Memory B cell (primary cell): ENCODE measurements at regions not wholly inside any gene's neighbourhood (a gene's known extent, or its start where the extent isn't known, plus 50 kb on each side); places are given as distances from the start of the nearest gene placed in this dataset.

ENCODE experiments used
- ATAC-seq: fragments of 150-1000 bp; cut with Tn5 transposase; 2 replicates; pipeline ENCODE4 v1.10.0; 2021; ENCODE audit warnings: low read depth, mild to moderate bottlenecking, moderate library complexity
- DNase-seq, 2 donors: peaks; one replicate each; pipeline ENCODE4 v3.0.0; 2022; ENCODE audit warnings: low spot score in 2 of 2
- H3K27ac Mint-ChIP-seq: one replicate; pipeline ENCODE4 v1.8.0; 2022; ENCODE audit warnings: mild to moderate bottlenecking, moderate library complexity, mixed read lengths
- H3K27me3 Mint-ChIP-seq: one replicate; pipeline ENCODE4 v1.8.0; 2022; ENCODE audit warnings: mixed read lengths
- H3K36me3 Mint-ChIP-seq: one replicate; pipeline ENCODE4 v1.8.0; 2022; ENCODE audit warnings: mild to moderate bottlenecking, mixed read lengths
- H3K4me1 Mint-ChIP-seq: one replicate; pipeline ENCODE4 v1.8.0; 2022; ENCODE audit warnings: mixed read lengths
- H3K4me3 Mint-ChIP-seq: one replicate; pipeline ENCODE4 v1.8.0; 2022; ENCODE audit warnings: mild to moderate bottlenecking, moderate library complexity, mixed read lengths
- H3K9me3 Mint-ChIP-seq: one replicate; pipeline ENCODE4 v1.8.0; 2022; ENCODE audit warnings: mixed read lengths

DNA sequence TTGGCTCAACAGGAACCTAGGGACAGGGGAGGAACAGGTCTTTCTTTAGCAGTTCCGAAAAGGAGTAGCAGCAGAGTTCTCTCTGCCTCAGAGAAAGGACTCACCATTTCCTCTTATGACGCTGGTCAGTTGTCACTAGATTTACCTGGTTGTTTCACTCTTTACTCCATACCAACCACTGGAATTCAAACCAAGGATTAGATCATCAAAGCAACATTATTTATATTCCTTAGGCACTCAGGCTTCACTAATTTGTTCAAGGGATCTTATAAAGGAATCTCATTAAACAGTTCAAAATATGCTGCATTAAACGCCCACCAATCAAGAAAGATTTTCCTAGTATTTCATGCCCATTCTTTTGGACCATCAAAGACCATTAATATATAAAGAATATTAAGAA lies 1129.5 kb upstream of the MAP3K7 start:
- H3K4me3 Mint-ChIP-seq: no peak overlapping the region
- no peaks in the 10 kb centered on the region for H3K36me3 Mint-ChIP-seq
- peaks cover 7% of the 10 kb centered on the region for H3K9me3 Mint-ChIP-seq
- no peaks in the 10 kb centered on the region for H3K4me1 Mint-ChIP-seq
- H3K27ac Mint-ChIP-seq: no peak overlapping the region
- no peak for DNase-seq
- H3K27me3 Mint-ChIP-seq: no peaks in the 10 kb centered on the region
- no peak for ATAC-seq

DNA sequence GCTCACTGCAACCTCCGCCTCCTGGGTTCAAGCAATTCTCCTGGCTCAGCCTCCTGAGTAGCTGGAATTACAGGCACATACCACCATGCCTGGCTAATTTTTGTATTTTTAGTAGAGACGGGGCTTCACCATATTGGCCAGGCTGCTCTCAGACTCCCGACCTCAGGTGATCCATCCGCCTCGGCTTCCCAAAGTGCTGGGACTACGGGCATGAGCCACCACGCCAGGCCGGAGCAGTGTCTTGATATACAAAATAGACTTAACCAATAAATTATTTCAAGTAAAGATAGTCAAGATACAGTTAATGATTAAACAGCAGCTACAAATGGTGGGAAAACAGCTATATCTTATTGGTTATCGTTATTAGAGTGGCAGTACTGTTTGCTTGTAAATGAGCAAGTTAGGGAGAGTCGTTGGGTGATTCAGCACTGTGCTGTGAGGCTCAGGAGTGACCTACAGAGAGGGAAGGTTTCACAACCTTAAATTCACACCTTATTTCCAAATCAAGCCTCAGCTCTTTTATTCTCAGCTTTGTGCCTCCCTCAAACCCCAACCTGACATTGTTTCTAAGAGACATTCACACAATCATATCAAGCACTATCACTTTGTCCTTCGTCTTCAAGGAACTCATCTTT lies 1128.4 kb upstream of the MAP3K7 start:
- Mint-ChIP-seq H3K4me3 (no peak overlapping the region), H3K27ac (no peak overlapping the region), H3K27me3 (no peaks in the 10 kb centered on the region), H3K4me1 (no peaks in the 10 kb centered on the region), H3K9me3 (peaks cover 7% of the 10 kb centered on the region), H3K36me3 (no peaks in the 10 kb centered on the region)
- DNase-seq (no peak), ATAC-seq (no peak)

DNA sequence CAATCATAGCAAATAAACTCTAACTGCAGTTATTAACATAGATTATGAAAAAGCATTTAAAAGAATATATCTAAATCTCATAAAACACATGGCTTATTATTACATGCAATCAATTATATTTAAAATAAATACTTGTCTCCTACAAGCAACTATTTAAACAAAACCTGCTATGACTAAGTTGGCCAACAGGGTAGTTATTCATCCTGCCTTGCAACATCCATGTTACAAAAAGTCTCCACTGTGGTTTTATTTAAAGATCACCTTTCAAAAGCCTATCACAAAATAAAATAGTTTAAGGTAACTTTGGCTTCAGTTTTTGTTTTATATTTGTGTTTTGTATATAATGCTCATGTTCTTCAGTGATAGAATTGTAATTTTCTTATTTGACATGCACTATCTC lies 1127.0 kb upstream of the MAP3K7 start:
- H3K9me3 Mint-ChIP-seq: peaks cover 7% of the 10 kb centered on the region
- H3K4me1 Mint-ChIP-seq: no peaks in the 10 kb centered on the region
- DNase-seq (no peak), ATAC-seq (no peak)
- no peak overlapping the region for H3K4me3 Mint-ChIP-seq
- H3K36me3 Mint-ChIP-seq: no peaks in the 10 kb centered on the region
- no peaks in the 10 kb centered on the region for H3K27me3 Mint-ChIP-seq
- no peak overlapping the region for H3K27ac Mint-ChIP-seq

DNA sequence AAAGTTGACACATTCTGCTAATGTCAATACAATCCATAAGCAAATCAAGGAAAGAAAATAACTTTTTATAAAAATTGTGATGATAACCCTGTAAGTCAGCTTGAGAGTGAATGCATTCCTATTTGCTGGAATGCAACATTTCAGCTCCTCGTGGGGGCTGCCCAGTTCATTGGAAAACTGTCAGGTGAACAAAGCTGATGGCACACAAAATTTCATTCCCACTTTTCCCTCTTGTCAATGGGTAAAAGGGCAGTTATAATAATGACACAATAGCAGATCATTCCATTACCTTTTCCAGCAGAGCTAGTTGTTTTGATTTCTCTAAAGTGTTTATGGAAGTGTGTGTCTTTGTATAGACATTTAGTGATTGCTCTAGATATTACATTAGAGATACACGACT lies 1124.6 kb upstream of the MAP3K7 start:
- Mint-ChIP-seq H3K4me1 (no peaks in the 10 kb centered on the region), H3K27me3 (no peaks in the 10 kb centered on the region), H3K9me3 (peaks cover 4% of the 10 kb centered on the region), H3K4me3 (no peak overlapping the region), H3K36me3 (no peaks in the 10 kb centered on the region), H3K27ac (no peak overlapping the region)
- ATAC-seq: no peak
- DNase-seq: no peak

DNA sequence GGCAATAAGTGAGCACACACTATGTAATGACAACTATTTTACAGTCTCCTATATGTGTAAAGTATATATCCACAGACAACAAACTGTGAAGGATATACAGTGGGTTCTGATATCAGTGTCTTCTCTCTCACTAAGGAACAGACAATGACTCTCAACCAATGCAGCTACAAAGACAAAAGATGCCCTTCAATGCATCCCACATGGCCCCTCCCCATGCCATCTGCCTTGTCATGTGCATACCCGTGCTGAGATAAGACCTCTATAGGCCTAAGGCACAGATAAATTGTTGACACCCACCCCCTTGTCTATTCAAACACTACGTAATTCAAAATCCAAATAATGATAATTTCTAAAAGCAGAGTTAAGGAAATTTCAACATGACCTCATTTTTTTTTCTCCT lies 1123.5 kb upstream of the MAP3K7 start:
- no peaks in the 10 kb centered on the region for H3K4me1 Mint-ChIP-seq
- no peak for ATAC-seq
- no peaks in the 10 kb centered on the region for H3K36me3 Mint-ChIP-seq
- DNase-seq: no peak
- no peak overlapping the region for H3K27ac Mint-ChIP-seq
- no peak overlapping the region for H3K4me3 Mint-ChIP-seq
- H3K9me3 Mint-ChIP-seq: peaks cover 4% of the 10 kb centered on the region
- no peaks in the 10 kb centered on the region for H3K27me3 Mint-ChIP-seq

DNA sequence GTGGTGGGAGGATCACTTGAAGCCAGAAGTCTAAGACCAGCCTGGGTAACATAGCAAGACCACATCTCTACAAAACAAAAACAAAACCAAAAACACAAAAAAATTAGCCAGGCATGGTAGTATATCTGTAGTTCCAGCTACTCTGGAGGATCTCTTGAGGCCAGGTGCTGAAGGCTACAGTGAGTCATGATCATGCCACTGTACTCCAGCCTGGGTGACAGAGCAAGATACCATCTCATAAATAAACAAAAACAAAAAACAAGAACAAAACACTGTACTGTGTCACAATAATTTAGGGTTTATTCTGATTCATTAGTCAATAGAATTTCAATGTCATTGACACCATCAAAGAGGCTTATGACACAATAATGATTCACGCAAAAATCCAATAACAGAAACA lies 1121.7 kb upstream of the MAP3K7 start:
- Mint-ChIP-seq H3K27me3 (no peaks in the 10 kb centered on the region), H3K9me3 (peaks cover 4% of the 10 kb centered on the region), H3K27ac (no peak overlapping the region), H3K36me3 (no peaks in the 10 kb centered on the region), H3K4me1 (no peaks in the 10 kb centered on the region), H3K4me3 (no peak overlapping the region)
- DNase-seq: no peak
- no peak for ATAC-seq

DNA sequence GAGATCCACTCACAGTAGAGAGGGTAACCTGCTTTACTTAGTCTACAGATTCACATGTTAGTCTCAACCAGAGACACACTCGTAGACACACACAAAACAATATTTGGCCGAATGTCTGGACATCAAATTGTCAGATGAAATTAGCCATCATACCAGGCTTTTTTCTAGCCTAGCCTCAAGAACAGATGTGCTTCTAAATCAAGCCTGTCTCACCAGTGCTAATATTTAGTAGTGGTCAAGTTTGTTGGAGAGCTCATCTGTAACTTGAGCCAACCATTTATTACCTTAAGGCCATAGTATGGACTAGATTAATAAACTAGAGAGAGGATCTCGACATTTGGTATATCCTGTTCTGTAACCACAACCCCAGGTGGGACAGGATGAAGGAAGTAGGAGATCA lies 1118.8 kb upstream of the MAP3K7 start:
- H3K4me1 Mint-ChIP-seq: no peaks in the 10 kb centered on the region
- peaks cover 4% of the 10 kb centered on the region for H3K9me3 Mint-ChIP-seq
- H3K27me3 Mint-ChIP-seq: no peaks in the 10 kb centered on the region
- ATAC-seq (no peak), DNase-seq (no peak)
- no peak overlapping the region for H3K27ac Mint-ChIP-seq
- no peak overlapping the region for H3K4me3 Mint-ChIP-seq
- H3K36me3 Mint-ChIP-seq: no peaks in the 10 kb centered on the region

DNA sequence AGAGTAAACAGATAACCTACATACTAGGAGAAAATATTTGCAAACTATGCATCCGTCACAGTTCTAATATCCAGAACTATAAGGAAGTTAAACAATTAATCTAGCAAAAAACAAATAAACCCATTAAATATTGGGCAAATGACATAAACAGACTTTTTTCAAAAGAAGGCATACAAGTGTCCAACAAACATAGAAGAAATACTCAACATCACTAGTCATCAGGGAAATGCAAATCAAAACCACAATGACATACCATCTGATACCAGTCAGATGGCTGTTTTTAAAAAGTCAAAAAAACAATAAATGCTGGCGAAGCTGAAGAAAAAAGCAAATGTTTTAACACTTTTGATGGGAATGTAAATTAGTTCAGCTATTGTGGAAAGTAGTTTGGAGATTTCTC lies 1117.7 kb upstream of the MAP3K7 start:
- Mint-ChIP-seq H3K4me3 (no peak overlapping the region), H3K36me3 (no peaks in the 10 kb centered on the region), H3K27ac (no peak overlapping the region), H3K9me3 (peaks cover 4% of the 10 kb centered on the region), H3K27me3 (no peaks in the 10 kb centered on the region), H3K4me1 (no peaks in the 10 kb centered on the region)
- DNase-seq (no peak), ATAC-seq (no peak)

DNA sequence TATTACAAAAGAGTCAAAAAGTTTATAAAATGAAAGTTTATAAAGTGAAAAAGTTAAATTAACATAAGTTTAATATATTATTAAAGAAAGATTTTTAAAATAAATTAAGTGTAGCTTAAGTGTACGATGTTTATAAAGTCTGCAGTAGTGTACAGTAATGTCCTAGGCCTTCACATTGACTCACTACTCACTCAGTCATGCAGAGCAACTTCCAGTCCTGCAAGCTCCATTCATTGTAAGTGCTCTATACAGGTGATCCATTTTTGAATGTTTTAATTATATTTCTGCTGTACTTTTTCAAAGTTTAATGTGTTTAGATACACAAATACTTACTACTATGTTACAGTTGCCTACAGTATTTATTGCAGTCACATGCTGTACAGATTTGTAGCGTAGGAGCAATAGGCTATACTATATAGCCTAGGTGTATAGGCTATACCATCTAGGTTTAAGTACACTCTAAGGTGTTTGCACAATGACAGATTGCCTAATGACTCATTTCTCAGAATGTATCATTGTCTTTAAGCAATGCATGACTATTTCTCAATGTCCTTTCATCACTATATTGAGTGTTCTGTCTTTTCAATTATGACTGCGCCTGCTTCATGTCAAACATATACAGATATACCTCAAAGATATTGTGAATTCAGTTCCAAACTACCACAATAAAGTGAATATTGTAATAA lies 1110.3 kb upstream of the MAP3K7 start:
- Mint-ChIP-seq H3K4me1 (no peaks in the 10 kb centered on the region), H3K27me3 (no peaks in the 10 kb centered on the region), H3K4me3 (no peak overlapping the region), H3K9me3 (peaks cover 4% of the 10 kb centered on the region), H3K27ac (no peak overlapping the region), H3K36me3 (no peaks in the 10 kb centered on the region)
- DNase-seq: no peak
- no peak for ATAC-seq

DNA sequence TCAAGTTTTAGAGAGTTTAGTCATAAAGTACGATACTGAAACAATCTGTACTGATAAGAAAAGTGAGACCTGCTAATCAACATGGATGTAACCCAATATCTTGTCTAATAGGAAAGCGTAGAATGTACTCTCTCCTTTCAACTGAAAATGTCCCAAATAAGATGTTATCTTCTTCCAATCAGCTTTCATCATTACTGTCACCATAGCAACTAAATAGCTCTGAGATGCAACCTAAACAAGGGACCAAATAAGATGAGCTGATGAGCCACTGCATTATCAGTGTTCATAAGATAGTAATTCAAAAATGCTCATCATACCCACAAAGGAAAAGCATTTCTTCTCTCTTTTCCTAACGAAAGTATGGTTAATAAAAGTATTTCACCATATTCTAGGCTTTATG lies 1108.3 kb upstream of the MAP3K7 start:
- no peak for ATAC-seq
- Mint-ChIP-seq H3K4me3 (no peak overlapping the region), H3K4me1 (no peaks in the 10 kb centered on the region), H3K9me3 (no peaks in the 10 kb centered on the region), H3K36me3 (no peaks in the 10 kb centered on the region), H3K27ac (no peak overlapping the region), H3K27me3 (no peaks in the 10 kb centered on the region)
- DNase-seq: no peak

DNA sequence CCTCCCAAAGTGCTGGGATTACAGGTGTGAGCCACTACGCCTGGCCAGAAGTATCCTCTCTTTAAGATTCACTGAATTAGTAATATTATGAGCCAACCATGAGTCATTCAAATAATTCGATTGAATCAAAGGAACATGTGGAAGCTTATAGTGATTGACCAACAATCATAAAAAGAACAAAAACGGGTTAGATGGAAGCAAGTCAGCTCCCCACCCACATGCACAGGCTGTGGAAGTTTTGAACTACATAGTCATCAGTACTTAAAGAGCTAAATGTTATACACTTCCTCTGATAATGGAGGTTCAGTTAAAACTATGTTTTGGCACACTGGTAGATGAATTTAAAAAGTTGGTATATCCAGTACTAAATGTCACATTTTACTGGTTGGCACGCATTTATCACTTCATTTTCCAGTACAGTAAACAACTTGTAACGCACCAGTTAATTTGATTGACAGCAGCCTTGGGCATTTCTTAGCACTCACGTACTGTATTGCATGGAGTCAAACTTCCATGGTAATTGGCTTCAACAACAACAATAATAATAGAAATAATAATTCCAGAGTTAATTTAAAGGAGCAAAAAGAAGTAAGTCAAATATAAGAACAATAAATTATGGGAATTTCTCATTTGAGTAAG lies 1107.3 kb upstream of the MAP3K7 start:
- Mint-ChIP-seq H3K4me1 (no peaks in the 10 kb centered on the region), H3K9me3 (no peaks in the 10 kb centered on the region), H3K4me3 (no peak overlapping the region), H3K36me3 (no peaks in the 10 kb centered on the region), H3K27ac (no peak overlapping the region), H3K27me3 (no peaks in the 10 kb centered on the region)
- ATAC-seq: no peak
- no peak for DNase-seq

DNA sequence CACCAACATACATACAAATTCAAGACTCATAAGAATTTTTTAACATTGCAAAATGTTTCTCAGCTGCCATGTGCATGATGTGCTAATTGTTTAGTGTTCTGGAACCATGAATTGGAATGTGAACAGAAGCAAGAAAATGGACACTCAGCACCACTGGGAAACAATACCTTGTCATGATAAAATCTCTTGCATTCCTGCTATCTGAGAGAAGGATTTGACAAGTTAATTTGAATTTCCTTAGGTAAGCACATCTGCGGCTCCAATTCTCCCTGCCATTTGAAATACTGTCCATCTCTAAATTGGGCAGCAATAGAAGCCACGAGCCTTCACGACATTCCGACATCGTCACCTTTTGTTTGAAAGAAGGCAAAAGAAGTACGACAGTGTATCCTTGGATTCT lies 1104.6 kb upstream of the MAP3K7 start:
- H3K4me3 Mint-ChIP-seq: no peak overlapping the region
- H3K9me3 Mint-ChIP-seq: peaks cover 1% of the 10 kb centered on the region
- DNase-seq (no peak), ATAC-seq (no peak)
- H3K4me1 Mint-ChIP-seq: no peaks in the 10 kb centered on the region
- no peak overlapping the region for H3K27ac Mint-ChIP-seq
- no peaks in the 10 kb centered on the region for H3K27me3 Mint-ChIP-seq
- no peaks in the 10 kb centered on the region for H3K36me3 Mint-ChIP-seq

DNA sequence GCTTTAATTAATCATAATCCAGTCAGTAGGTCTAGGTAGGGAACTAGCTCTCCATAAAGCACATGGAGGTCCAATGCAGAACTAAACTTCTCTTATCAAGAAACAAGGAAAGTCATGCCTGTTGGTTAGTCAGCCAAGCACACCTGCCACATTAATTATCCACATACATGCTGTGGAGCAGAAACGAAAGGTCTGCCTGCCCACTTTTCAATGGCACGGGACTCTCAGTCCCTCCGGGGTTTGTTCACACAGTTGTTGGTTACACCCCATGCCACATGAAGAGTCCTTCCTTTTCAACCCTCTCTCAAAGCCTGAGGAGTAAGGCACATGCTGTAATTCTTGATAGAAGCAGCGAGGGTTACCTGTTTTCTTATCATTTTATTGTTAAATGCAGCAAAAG lies 1096.4 kb upstream of the MAP3K7 start:
- Mint-ChIP-seq H3K36me3 (no peaks in the 10 kb centered on the region), H3K27ac (no peak overlapping the region), H3K4me3 (no peak overlapping the region), H3K9me3 (peaks cover 6% of the 10 kb centered on the region), H3K27me3 (no peaks in the 10 kb centered on the region), H3K4me1 (no peaks in the 10 kb centered on the region)
- ATAC-seq: no peak
- DNase-seq: no peak

DNA sequence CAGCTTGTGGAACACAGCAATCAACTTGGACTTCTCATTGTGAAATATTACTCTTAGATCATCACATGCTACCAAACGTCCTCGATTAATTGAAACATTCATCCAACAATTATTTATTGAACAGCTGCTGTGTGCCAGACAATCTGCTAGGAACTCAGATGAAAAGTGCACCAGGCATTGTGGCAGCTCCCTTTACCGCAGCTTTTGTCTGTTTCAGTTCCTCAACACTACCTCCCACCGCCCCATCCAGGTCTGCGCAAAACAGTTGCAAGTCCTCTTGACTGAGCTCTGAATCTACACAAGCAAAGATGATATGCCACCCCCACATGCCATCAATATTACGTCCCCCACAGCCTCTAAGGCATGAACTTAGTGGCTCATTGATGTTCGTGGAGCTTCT lies 1094.4 kb upstream of the MAP3K7 start:
- Mint-ChIP-seq H3K4me3 (no peak overlapping the region), H3K27ac (no peak overlapping the region), H3K9me3 (peaks cover 6% of the 10 kb centered on the region), H3K4me1 (no peaks in the 10 kb centered on the region), H3K36me3 (no peaks in the 10 kb centered on the region), H3K27me3 (no peaks in the 10 kb centered on the region)
- ATAC-seq (no peak), DNase-seq (no peak)
